Right ventricle myocardium superior (tissue), 1 donor: ENCODE measurements at regions not wholly inside any gene's neighbourhood (a gene's known extent, or its start where the extent isn't known, plus 50 kb on each side); places are given as distances from the start of the nearest gene placed in this dataset.

ENCODE experiments used
- ATAC-seq: fragments of 200-7000 bp; cut with Tn5 transposase; one replicate; pipeline ENCODE4 v1.9.1; 2020; ENCODE audit warnings: mild to moderate bottlenecking; ENCODE audit not compliant: poor library complexity
- DNase-seq: peaks from one replicate; pipeline ENCODE4 v3.0.0-alpha.2; 2020
- intact Hi-C: fragments of 100-400 bp; cut with DNase I; formaldehyde crosslinking; loops from one replicate; pipeline ENCODE4 v1.11.2; 2022
- donor health status: DM: no; HTN: yes; CAD: no; lungs with severe emphysema.

- no peak for DNase-seq
- intact Hi-C loops = no loop called here
- no peak for ATAC-seq
Measured at GRCh38 chr9:84609779-84610178, 59.8 kb upstream of the NTRK2 start.

GRCh38 chr9:84613431-84613830, 56.1 kb upstream of the NTRK2 start:
- intact Hi-C loops = no loop called here
- ATAC-seq (no peak), DNase-seq (no peak)

DNA sequence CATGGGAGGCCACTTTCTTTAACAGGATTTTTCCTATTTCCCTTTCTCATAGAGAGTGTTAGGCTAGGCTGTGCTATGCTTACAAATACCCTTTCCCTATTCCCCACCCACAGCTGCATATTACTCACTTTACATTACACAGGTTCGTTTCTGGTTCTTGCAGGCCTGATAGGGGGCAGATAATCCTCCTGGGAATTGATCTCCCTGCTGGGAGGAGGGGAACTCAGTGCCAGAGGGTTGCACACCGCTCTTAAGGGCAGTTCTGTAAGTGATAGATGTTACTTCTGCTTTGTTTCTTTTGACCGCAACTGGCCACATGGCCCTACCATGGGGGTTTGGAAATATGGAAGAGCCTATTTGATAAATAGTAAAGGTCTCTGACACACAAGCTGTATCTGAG, 54.0 kb upstream of the NTRK2 start:
- DNase-seq = no peak
- no peak for ATAC-seq
- intact Hi-C loops = no loop called here

- ATAC-seq = no peak
- no peak for DNase-seq
- intact Hi-C loops = no loop called here
Measured at GRCh38 chr9:84617411-84618029, 52.0 kb upstream of the NTRK2 start.
